ENCODE measurements at regions not wholly inside any gene's neighbourhood (a gene's known extent, or its start where the extent isn't known, plus 50 kb on each side); places are given as distances from the start of the nearest gene placed in this dataset.

- Histone ChIP-seq H3K4me2 (ENCODE audit: insufficient read depth, insufficient read length, low read length) (no peak overlapping the region), H3T11ph (ENCODE audit: low read length) (no peak overlapping the region), H2BK120ac (ENCODE audit: low read depth, low read length, poor library complexity, severe bottlenecking) (no peak overlapping the region), H3K4ac (ENCODE audit: low read depth, low read length) (no peak overlapping the region), H3K23ac (ENCODE audit: insufficient read length, low read depth, low read length) (no peak overlapping the region), H3K18ac (ENCODE audit: insufficient read length, low read depth, low read length) (no peak overlapping the region), H2BK20ac (ENCODE audit: low read depth, low read length, poor library complexity, severe bottlenecking) (no peak overlapping the region), H3K79me1 (ENCODE audit: insufficient read depth, low read depth, low read length, poor library complexity, severe bottlenecking) (peaks cover 5% of the 10 kb centered on the region), H4K91ac (ENCODE audit: insufficient read length, low read depth, low read length) (no peak overlapping the region), H2AFZ (ENCODE audit: low read length) (no peak overlapping the region), H4K8ac (replicated peaks; ENCODE audit: insufficient read length, low read depth, low read length) (no peak overlapping the region), H3K56ac (ENCODE audit: insufficient read length, low read depth, low read length) (no peak overlapping the region), H3K23me2 (ENCODE audit: insufficient read length, low read depth, low read length, poor library complexity, severe bottlenecking) (no peaks in the 10 kb centered on the region), H2AK5ac (ENCODE audit: insufficient read length, low read length) (no peak overlapping the region), H4K20me1 (ENCODE audit: control insufficient read depth, insufficient read depth, insufficient read length) (no peaks in the 10 kb centered on the region), H2BK5ac (ENCODE audit: insufficient read length, low read length) (no peak overlapping the region), H4K5ac (ENCODE audit: insufficient read length, low read depth, low read length) (no peak overlapping the region), H3K27me3 (ENCODE audit: insufficient read depth, low read length) (no peaks in the 10 kb centered on the region), H3K4me1 (ENCODE audit: insufficient read depth, low read length) (no peaks in the 10 kb centered on the region), H3K79me2 (ENCODE audit: insufficient read depth, low read length) (no peaks in the 10 kb centered on the region), H2BK12ac (ENCODE audit: insufficient read length, low read depth, low read length) (no peak overlapping the region), H3K27ac (ENCODE audit: insufficient read length, low read depth, low read length) (no peak overlapping the region), H3K9me3 (ENCODE audit: control insufficient read depth, low read depth, low read length) (peaks cover 42% of the 10 kb centered on the region), H2BK15ac (ENCODE audit: low read depth, low read length) (no peak overlapping the region), H3K9ac (ENCODE audit: extremely low read depth, insufficient read length, low read length) (no peak overlapping the region), H3K14ac (ENCODE audit: insufficient read depth, low read length) (no peak overlapping the region)
- no CpG with 5 or more reads among the region's 3 CpGs for WGBS (ENCODE audit: extremely low coverage, insufficient read length, low lambda C conversion rate)
- Mint-ChIP-seq H3K4me3 (no peak overlapping the region), H3K27ac (no peak overlapping the region), H3K36me3 (ENCODE audit: insufficient read depth in 1 of 3, low read depth in 3 of 3) (peaks cover 30 to 46% (median 45%) of the 10 kb centered on the region in 3 experiments), H3K9me3 (peaks cover 48 to 51% of the 10 kb centered on the region in 2 experiments), H3K27me3 (ENCODE audit: low read depth) (peaks cover 2% of the 10 kb centered on the region; the same call in 1 of the 2 replicates), H3K4me1 (no peaks in the 10 kb centered on the region)
- no peak for TF ChIP-seq CTCF (conservative IDR thresholded peaks at IDR 0.05)
- no peak for DNase-seq
These were observed 322.1 kb downstream of the MEX3B start for GRCh38 chr15:81723701-81724100.

Measured in H9 (cell line).